ENCODE measurements at regions not wholly inside any gene's neighbourhood (a gene's known extent, or its start where the extent isn't known, plus 50 kb on each side); places are given as distances from the start of the nearest gene placed in this dataset.
"Not testable (repeated sequence)": the region's sequence is repeated elsewhere in the genome, so short reads cannot be mapped to it uniquely, and the experiment has no call there.

GRCh38 chr11:64428693-64429092 lies 69.7 kb downstream of the RPS6KA4 start:
- DNase-seq, result no peak

DNA sequence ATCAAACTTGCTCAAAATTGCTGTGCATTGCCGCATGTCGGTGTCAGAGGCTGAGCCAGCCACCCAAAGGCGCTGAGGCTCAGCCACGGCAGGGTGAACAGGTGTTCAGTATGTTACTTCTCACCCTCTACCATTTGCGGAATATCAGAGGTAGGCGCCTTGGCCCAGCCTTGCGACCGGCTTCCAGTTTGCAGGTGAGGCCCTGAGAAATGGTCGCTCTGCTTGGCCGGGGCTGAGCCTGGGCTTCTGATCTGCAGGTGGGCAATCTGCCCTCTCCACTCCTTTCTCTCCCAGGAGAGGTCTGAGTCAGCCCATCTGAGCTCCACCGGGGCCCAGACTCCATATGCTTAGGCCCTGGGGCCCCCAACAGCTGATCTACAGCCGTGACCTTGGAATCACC lies 71.0 kb downstream of the RPS6KA4 start:
- no peak for DNase-seq

- no peak for DNase-seq
Observed at GRCh38 chr11:64430645-64431044, 71.7 kb downstream of the RPS6KA4 start.

DNA sequence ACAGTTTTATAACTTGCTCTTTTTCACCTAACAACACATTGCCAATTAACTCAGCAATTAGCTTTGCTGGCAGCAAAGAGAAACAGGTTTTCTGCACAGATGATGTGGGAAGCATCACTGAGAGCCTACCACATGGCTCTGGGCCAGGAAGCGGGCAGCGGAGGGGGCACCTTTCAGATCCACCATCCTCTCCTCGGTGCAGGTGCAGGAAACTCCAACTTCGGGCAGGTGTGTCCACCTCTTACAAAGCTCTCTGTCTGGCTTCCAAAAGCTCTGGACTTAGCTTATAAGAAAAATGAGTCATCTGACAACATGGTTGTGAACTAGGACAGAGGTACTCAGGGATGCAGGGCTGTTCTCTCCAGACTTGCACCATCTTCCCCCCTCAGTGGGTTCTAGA lies 77.0 kb downstream of the RPS6KA4 start:
- no peak for DNase-seq

DNA sequence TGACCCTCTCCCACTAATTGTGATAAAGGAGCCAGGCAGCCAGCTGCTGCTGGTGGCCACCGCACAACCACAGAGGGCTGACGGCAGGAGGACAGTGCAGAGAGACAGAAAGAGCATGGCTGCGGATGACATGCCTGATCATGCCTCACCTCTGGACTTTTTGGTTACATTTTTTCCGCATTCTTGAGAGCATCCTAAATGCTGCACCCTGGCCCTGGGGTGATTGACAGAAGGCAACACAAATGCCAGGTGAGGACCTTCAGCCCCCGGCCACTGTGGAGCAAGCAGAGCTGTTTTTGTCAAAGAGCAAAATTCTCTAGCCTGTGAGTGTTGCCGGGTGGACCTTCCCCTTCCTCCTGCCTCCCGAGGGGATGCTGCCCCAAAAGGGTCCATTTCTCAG lies 78.5 kb downstream of the RPS6KA4 start:
- no peak for DNase-seq

DNA sequence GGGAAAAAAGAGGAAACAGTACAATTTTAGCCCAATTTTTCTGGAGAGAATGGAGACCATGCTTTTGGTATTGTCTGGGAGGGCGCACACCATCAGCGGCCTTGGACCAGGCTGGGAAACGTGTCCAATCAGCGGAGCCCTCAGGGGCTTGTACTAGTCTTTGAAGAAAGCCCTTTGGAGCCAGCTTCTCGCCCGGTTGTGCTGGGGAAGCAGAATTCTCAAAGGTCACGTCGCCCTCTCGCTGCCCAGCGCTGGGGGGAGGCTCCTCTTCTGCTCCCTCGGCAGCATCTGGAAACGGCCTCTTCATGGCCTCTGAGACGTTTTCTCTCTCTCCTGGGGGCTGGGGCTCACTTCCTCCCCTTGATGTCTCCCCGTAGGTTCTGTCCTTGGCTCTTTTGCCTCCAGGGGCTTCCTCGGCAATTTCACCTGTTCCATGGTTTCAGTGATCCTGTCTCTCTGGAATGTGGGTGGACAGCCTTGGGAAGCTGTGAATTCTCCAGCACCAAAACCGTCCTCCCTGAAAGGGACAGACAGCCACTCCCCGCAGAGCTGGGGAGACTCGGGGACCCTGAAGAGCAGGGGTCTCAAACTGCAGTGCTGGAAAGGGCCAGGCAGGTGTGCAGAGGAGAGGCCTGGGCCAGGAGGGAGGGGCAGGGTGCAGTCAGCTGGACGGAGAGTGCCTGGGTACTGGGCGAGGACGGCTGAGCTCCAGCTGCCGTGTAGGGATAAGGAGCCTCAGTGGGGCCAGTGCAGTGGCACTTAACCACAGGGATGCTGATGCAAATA lies 80.2 kb downstream of the RPS6KA4 start:
- no peak for DNase-seq

DNA sequence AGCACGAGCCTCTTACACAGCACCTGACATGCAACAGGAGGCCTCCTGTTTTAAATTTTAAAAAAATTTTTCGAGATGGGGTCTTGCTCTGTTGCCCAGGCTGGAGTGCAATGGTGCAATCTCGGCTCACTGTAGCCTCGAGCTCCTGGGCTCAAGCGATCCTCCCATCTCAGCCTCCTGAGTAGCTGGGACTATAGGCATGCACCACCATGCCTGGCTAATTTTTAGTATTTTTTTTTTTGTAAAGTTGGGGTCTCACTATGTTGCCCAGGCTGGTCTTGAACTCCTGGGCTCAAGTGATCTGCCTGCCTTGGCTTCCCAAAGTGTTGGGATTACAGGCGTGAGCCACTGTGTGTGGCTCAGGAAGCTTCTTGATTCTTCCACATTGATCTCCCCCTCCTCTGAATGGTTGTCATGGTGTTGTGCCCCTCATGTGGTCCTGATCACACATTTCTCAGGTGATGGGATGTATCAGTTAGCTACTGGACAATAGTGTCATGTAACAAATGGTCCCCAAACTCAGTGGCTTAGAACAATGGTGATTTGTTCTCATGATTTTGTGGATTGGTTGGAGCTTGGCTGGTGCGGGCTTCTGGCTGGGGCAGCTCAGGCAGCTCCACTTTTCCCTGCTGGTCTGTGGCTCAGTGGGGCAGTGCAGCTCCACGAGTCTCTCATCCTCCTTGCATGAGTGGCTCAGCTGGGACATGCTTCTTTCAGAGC lies 81.0 kb downstream of the RPS6KA4 start:
- DNase-seq, result not testable (repeated sequence)

DNA sequence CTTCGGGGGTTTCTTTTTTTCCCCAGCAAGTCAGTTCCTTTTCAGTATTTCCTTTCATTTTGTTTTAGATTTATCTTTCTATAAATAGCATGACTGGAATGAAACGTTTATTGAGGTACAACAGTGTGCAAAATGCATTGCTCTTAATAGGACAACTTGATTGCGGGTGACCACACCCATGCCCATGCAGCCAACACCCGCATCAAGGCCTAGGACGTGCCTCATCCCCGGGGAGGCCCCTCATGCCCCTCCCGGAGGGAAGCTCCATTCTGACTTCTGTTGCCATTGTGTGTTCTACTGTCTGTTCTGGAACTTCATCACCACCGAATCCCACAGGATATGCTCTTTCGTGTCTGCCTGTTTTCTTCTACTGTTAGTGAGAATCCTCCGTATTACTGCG lies 82.2 kb downstream of the RPS6KA4 start:
- DNase-seq, result no peak

- DNase-seq, result no peak
Observed at GRCh38 chr11:64443001-64443400, 84.0 kb downstream of the RPS6KA4 start.

- DNase-seq, result no peak
Observed at GRCh38 chr11:64444838-64445441, 86.0 kb downstream of the RPS6KA4 start.

DNA sequence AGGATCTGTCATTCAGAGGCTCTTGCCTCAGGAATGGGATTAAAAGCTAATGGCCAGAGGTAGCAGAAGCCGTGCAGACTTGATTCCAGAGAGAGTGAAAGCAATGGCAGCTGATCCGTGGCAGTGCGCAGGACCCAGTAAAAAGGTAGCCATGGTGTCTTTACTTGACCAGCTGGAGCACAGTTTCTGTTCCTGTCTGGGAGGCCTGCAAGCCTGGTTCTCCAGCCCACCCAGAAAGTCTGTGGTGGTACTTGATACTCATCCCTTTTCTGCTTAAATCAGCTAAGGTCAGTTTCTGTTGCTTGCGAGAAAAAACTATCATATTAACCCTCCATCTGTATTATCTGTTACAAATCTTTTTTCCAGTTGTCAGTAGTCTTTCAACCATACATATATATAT lies 86.7 kb downstream of the RPS6KA4 start:
- no peak for DNase-seq

- DNase-seq, result peak; percentile 18
Observed at GRCh38 chr11:64447831-64448598, 89.1 kb downstream of the RPS6KA4 start.

- DNase-seq, result peak; percentile 70
Observed at GRCh38 chr11:64448599-64449380, 89.8 kb downstream of the RPS6KA4 start.

GRCh38 chr11:64449381-64450167 lies 90.6 kb downstream of the RPS6KA4 start:
- peak; percentile 72 for DNase-seq

DNA sequence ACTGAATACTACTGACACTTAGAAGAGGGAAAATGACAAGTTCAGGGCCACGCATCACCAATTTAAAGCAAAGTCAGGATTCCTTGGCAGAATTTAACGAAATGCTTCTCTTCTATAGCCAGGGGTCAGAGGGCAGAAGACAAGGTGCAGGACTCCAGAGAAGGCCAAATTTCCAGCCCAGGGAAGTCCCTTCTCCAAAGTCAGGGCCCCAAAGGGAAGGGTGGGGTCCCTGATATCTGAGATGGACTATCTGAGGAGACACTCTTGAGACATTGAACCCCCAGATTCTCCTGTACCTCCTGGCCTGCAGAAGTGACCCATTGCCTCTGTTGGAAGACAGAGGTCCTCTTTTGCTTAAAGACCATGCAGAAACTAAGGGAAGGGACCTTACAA lies 91.2 kb downstream of the RPS6KA4 start:
- DNase-seq, result no peak

GRCh38 chr11:64451856-64452255 lies 92.9 kb downstream of the RPS6KA4 start:
- no peak for DNase-seq

DNA sequence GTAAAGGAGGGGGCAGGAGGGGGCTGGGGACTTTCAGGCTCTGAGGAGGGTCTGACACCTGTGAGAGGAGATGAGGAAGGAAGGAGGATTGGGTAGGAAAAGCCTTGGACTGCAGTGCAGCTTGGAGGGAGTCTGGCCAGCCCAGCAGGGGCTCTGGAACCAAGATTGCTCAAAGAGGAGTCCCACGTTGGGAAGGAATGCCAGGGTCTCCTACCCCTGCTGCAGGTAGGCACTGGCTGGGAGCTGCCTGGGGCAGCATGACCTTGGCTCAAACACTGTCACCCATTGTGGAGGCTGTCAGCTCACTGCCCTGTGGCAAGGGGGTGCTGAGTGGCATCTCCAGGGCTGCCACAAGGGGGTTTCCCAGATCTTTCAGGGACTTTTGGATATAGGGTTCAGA lies 94.5 kb downstream of the RPS6KA4 start:
- no peak for DNase-seq

GRCh38 chr11:64455456-64456261 lies 96.7 kb downstream of the RPS6KA4 start:
- DNase-seq, result no peak

DNA sequence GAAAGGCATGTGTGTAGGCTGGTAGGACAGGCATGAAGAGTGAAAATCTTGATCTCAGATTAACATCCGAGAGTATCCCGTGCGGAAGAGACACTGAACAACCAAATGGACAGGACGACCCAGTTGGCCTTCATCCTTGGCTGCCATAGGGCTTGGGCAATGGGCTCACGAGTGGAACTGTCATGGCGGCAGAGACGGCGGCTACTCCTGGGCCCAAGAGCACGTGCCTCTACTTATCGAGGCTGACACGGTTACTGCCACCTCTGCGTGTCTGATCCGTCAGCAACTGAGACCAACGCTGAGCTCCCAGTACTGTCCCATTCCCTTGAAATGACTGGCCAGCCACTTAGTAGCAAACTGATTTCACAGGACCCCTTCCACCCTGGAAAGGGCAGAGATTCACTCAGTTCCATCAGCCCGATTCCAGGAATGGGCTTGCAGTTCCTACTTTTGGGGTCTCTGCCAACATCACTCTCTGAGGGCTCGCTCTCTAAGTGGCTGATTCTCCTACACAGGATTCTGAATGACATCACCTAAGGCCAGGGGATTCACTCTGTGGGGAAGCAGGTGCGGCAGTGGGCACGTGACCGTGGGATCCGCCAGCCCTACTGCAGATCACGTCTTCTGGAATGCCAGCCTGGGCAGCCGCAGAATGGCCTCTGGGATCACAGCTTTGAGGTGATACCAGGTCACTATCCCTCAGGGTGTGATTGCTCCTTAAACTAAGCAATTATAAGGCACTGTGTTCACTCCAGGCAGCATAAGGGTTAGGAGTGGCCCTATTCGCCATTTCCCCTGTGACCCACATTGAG lies 97.8 kb downstream of the RPS6KA4 start:
- no peak for DNase-seq

All from CD4-positive, alpha-beta T cell treated with Interleukin-17A for 1 hour (primary cell).